NCI-H774 (cell line): ENCODE measurements at regions not wholly inside any gene's neighbourhood (a gene's known extent, or its start where the extent isn't known, plus 50 kb on each side); places are given as distances from the start of the nearest gene placed in this dataset.
"Not testable (repeated sequence)": the region's sequence is repeated elsewhere in the genome, so short reads cannot be mapped to it uniquely, and the experiment has no call there.

ENCODE experiments used
- DNase-seq: peaks from one replicate; lab custom pipeline; 2025; lab: John Stamatoyannopoulos, UW

DNA sequence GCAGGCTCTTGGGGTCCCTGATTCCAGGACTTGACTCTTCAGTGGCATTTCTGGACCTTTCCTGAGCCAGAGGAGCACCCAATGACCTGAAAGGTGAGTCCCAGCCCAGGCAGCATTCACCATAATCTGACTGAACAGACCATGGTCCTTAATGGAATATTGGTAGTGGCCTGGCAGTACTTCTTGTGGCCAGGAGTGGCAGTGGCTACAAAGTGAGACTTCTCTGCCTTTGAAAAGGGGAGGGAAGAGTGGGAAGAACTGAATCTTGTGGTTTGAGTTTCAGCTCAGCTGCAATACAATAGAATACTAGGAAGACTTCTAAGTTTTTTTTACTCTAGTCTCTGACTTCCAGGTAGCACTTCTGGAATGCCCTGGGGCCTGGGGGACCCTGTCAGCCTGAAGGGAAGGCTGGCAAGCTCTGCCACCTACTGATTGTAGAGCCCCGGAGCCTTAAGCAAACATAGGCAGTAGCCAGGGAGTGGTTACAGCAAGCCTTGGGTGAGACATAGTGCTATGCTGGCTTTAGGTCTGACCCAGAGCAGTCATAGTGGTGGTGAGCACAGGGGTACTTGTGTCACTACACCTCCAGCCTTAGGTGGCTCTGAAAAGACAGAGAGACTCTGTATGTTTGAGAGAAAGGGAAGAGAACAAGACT is 674.2 kb upstream of the MANEA start:
- DNase-seq, result no peak

DNA sequence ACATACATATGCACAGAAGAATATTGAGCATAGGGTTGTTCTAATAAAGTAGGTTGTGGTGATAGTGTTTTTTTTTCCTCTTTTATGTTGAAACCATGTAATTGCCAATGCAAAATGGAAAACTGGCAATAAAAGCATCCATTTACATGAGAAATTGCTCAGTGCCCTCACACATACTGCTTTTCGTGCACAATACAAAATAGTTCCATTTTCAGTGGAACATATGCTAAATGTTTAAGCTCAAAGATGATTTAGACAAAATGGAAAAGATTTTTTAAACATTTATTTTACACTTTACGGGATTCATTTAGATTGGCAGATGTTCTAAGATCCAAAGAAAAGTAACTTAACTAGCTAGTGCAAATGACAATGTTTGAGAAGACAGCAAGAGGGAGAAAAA is 678.1 kb upstream of the MANEA start:
- DNase-seq, result no peak

DNA sequence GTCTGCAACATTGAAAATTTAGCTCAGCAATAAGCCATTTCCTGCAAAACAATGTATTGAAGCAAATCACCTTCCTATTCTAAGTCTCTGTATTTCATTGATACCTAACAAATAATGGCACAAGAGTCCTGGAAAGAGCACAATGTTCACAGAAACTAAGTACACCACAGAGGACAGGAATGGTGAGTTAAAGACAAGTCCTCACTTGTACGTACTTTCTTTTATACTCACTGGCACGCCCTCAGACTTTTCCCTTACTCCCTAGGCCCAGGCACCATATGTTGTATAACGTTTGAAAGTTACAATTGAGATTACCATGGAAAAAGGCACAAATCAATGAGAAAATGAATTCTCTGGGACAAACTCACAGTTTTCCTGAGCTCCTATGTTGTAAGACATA is 683.0 kb upstream of the MANEA start:
- DNase-seq, result no peak

DNA sequence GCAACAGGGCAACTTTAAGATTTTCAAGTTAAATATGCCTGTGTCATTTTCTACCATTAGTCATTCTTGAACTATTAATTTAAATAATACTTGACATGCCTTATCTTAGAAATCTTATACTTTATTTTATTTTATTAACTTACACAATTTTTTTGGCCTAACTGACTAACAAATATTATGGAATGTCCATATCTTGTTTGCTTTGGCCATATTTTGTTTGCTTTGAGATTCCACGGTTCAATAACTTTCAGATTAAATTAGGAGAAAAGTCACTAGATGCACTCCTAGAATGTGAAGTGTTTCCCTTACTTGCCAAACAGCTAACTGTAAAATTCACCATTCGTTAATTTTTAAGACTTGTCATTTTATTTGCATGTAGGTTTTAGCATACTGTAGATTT is 684.0 kb upstream of the MANEA start:
- no peak for DNase-seq

DNA sequence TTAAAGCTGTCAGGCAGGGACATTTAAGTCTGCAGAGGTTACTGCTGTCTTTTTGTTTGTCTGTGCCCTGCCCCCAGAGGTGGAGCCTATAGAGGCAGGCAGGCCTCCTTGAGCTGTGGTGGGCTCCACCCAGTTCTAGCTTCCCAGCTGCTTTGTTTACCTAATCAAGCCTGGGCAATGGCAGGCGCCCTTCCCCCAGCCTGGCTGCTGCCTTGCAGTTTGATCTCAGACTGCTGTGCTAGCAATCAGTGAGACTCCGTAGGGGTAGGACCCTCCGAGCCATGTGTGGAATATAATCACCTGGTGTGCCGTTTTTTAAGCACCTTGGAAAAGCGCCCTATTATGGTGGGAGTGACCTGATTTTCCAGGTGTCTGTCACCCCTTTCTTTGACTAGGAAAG is 703.5 kb upstream of the MANEA start:
- DNase-seq, result not testable (repeated sequence)

DNA sequence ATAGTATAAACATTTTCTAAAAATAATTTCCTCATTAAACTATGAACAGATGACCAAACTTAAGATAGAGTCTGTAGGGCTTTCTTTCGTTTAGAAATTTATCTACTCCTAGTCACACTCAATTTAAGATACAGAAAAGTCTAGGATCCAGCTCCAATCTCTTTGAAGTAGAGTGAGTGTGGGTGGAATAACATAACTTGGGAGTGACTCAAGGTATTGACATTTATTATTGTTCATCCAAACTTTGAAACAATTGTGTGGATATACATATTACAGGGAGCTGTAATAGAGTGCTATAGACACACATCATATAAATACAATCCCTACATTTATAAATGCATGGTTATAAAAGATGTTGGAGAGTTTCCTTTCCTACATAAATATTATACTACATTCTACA is 715.2 kb upstream of the MANEA start:
- DNase-seq, result no peak

DNA sequence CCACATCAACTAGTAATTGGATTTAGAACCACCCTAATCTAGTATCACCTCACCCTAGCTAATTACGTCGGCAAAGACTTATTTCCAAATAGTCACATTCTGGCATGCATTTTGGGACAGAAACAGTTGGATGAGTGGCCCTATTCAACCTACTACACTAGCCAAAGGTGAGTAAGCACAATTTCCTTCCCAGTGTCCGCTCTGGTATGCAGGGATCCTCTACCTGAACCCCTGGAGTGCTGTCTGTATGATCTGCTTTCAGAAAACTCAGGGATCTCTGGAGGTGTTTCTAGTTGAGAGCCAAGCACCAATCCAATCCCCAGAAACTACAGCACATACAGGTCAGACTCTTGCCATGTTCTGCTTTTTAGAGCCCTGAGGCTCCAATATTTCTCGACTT is 717.4 kb upstream of the MANEA start:
- DNase-seq, result no peak

DNA sequence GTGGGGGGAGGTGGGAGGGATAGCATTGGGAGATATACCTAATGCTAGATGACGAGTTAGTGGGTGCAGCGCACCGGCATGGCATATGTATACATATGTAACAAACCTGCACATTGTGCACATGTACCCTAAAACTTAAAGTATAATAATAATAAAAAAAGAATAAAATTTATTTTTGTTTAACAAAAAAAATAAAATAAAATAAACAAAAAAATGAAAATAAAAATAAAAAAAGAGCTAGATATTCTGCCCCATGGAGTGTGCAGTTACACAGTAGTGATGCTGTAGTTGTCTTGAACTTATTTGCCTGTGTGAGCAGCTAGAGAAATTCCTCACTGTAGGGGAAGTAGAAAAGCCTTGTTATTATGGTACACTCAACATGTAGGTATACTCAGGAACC is 720.3 kb upstream of the MANEA start:
- DNase-seq, result not testable (repeated sequence)

DNA sequence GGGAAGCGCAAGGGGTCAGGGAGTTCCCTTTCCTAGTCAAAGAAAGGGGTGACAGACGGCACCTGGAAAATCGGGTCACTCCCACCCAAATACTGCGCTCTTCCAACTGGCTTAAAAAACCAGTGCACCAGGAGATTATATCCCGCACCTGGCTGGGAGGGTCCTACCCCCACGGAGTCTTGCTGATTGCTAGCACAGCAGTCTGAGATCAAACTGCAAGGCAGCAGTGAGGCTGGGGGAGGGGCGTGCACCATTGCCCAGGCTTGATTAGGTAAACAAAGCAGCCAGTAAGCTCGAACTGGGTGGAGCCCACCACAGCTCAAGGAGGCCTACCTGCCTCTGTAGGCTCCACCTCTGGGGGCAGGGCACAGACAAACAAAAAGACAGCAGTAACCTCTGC is 726.0 kb upstream of the MANEA start:
- DNase-seq, result not testable (repeated sequence)

DNA sequence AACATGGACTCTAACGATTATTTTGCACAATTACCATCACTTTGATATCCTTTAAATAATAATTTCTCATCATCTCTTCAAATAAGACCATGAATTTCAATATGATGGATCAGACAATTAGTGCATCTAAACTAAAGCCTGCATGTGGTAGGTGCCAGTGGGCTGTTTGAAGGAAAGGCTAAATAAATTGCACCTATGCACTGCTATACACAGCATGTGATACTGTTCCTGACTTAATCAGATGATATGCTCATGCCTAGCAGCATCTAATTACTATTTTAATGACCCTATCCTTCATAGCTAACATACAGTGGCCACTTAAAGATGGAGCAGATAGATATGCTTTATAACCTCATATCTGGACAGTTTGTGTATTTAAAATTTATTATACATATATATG is 731.6 kb upstream of the MANEA start:
- DNase-seq, result no peak

DNA sequence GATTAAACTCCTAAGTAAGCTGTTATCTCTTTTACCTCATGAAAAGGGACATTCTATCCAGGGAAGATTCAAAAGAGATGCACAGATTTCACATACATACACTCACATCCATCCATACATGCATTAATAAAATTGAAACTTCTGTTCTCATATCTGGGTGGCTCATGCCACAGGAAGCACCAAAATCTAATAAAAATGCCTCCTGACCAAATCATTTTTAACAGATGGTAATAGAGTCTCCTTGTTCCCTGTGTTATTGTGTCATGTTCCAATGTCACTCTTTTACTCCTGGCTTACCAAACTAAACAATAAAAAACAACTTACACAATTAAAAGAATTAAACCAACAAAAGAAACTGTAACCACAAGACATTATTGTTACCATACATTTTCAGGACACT is 742.1 kb upstream of the MANEA start:
- no peak for DNase-seq

DNA sequence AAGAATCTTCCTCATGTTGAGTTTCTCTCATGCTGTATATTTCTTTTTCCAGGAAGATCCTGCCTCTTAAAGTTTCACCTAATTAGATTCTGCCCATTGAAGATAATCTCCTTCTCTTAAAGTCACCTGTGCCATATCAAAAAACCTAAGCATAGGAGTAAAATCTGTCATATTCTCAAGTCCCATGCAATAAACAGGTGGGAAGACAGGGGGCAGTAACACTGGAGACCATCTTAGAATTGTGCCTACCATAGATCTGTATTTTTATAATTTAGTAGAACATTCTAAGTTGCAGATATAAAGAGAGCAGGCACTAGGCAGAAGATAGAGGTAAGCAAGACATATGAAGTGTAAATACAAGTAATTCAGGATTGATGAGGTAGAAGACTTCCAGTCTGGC is 763.5 kb upstream of the MANEA start:
- no peak for DNase-seq

DNA sequence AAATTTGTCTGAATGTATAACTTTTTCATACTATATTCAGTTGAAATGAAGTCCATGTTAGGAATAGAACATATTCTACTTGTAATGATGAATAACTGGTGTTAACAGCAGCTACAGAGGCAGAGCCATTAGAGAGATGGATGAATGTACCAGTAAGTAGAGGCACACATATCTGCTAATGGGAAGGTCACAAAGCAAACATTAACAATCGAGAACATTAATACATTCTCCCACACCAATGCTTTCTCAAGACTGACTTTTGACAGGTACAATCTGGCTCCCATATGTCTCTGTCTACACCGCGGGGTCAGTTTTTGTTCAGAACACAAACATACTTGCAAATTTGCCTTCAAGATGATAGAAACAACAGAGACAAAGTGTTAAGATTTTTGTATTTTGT is 776.0 kb upstream of the MANEA start:
- no peak for DNase-seq

DNA sequence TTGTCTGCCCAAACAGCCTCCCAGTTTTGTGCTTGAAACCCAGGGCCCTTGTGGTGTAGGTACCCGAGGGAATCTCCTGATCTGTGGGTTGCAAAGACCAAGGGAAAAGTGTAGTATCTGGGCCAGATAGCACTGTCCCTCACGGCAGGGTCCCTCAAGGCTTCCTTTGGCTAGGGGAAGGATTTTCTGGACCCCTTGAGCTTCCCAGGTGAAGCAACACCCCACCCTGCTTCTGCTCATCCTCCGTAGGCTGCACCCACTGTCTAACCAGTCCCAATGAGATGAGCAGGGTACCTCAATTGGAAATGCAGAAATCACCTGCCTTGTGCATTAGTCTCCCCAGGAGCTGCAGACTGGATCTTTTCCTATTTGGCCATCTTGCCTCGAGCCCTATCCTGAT is 791.8 kb upstream of the MANEA start:
- DNase-seq, result no peak

DNA sequence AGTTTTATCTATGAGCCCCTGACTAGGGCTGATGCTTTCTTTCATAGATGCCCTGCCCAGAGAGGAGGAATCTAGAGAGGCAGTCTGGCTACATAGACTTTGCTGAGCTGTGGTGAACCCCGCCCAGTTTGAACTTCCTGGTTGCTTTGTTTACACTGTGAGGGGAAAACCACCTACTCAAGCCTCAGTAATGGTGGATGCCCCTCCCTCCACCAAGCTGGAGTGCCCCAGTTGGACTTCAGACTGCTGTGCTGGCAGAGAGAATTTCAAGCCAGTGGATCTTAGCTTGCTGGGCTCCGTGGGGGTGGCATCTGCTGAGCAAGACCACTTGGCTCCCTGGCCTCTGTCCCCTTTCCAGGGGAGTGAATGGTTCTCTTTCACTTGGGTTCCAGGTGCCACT is 792.3 kb upstream of the MANEA start:
- DNase-seq, result not testable (repeated sequence)

DNA sequence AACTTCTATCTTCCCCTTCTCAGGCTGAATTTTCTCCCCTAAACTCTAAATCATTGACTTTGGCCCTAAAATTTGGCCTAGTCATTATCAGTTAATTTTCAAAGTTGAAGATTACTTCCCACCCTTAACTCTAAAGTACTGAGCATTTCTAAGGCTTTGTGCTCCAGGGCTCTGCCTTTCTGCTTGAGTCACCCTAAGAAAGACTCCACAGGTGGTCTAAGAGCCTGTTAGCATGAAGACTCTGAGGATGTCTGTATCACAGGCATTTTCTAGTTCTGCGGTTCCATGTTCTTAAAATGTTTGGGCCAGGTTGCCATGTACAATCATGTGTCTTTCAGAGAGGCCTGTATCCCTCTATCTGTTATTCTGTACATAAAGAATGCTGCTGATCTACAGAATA is 808.1 kb upstream of the MANEA start:
- DNase-seq, result no peak

DNA sequence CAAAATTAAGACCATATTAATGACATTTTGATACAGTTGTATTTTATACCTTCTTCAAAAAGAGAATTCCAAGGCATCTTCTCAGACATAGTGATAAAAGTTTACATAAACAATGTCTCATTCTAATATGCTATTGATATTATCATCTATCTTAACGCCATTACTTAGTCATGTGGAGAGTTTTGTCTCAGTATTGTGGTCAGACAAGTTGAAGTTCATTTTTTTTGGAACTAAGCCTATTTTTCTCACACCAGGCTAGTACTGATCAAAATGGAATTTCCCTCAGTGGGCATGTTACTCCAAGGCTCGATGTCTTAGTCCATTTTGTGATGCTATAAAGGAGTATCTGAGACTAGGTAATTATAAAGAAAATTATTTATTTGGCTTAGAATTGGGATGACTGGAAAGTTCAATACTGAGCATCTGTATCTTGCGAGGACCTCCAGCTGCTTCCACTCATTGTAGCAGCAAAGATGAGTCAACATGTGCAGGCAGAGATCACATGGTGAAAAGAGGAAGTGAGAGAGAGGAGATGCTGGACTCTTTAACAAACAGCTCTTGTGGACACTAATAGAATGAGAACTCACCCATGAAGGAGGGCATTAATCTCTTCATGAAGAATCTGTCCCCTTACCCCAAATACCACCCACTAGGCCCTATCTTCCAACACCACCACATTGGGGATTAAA is 825.5 kb upstream of the MANEA start:
- no peak for DNase-seq

DNA sequence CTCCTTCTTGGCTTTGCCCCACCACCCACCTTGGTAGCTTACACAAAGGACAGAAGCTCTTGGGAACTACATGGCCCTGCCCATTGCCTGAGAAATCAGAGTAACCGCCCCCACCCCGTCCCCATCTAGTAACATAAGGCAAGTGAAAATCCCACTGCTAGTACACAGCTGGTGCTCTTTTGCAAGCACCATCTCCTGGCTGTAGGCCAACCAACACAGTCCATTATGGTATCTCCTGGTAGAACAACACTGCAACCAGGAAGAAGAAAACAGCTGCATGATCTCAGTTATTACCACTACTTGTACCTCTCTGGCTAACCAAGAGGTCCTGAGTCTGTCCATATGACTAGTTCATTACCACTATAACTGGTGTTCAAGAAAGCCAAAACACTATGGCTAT is 841.1 kb upstream of the MANEA start:
- no peak for DNase-seq

DNA sequence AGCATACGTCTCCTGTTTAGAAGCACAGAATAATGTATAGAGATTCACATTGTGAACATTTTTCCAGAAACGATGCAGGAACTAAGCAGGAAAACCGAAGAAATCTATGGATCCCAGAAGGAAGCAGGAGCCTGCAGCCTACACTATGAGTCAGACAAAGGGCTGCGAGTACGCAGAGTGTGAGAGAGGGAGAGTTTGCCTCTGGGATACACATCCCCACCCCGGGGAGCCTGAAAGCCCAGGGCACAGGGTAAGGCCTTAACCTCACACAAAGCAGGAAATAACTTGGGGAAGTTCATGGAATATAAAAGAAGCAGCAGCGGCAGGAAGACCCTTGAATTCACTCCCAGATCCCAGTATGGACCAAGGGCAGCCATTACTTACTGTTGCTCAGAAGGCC is 842.1 kb upstream of the MANEA start:
- DNase-seq, result no peak

DNA sequence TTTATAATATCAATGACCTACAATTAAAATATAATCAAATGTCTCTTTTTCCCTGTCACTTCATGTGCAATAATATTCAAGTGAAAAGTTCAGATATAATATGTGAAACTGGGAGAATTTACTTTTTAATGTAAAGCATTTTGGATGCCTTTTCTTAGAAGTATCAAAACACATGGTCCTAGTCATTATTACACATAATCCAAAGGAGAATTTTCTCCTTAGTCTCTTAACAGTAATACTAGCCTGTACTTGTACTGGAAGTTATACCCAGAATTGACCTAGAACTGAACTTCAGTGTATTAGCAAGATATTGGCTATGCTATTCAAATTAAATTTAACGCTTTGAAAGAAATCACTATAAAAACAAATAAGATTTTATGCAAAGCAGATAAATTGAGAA is 842.6 kb upstream of the MANEA start:
- no peak for DNase-seq

DNA sequence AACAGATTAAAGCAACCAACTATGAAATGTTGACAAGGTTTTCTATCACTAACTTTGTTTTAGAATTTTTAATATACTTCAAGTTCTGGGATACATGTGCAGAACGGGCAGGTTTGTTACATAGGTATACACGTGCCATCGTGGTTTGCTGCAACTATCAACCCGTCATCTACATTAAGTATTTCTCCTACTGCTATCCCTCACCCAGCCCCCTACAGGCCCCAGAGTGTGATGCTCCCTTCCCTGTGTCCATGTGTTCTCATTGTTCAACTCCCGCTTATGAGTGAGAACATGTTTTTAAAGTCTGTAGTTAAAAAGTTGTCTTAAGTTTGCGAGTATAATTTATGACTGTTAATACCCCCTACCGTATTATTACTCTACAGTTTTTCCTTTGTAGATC is 844.3 kb upstream of the MANEA start:
- no peak for DNase-seq

DNA sequence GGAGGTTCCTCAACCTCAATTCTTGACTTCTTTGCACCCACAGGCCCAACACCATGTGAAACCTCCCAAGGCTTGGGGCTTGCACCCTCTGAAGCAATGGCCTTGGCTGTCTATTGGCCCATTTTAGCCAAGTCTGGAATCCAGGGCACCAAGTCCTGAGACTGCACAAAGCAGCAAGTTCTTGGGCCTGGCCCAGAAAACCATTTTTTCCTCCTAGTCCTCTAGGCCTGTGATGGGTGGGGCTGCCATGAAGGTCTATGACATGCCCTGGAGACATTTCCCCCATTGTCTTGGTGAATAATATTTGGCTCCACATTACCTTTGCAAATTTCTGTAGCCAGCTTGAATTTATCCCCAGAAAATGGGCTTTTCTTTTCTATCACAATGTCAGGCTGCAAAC is 849.6 kb upstream of the MANEA start:
- DNase-seq, result no peak

DNA sequence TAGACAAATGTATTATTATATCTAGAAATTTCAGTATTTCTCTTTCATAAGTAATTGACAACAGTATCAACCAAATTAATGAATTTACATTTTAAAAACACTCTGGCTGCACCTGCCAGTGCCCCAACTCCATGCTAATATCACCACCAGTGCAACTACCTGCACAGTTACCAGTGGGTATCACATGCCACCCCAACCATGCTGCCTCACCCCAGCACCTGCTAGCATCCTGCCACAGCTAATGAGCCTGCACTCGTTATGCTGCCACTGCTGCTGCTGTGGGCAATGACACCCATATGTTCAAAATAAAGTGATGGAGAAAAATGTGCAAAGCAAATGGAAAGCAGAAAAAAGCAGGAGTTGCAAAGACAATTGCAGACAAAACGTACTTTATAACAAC is 855.9 kb upstream of the MANEA start:
- DNase-seq, result no peak

DNA sequence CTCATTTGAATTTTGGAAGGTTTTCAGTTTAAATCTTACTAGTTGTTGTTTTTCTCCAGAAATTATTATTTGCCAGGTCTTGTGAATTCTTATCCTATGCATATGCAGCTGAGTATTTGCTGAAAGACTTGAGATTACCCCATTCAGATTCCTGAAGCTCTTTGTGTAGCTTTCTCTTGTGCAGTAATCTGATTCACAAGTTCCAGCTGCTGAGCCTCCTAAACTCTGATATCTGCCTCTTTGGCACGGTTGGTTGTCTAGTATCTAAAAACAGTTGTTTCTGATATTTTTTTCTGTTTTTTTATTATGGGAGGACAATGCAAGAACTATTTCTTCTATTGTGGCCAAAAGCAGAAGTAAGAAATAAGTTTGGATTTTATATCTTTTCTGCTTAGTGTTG is 863.9 kb upstream of the MANEA start:
- no peak for DNase-seq
